Activated CD4-positive, alpha-beta T cell treated with anti-CD3 and anti-CD28 coated beads for 48 hours (primary cell): ENCODE measurements at regions not wholly inside any gene's neighbourhood (a gene's known extent, or its start where the extent isn't known, plus 50 kb on each side); places are given as distances from the start of the nearest gene placed in this dataset.

Source experiments
- DNase-seq: peaks from one replicate; pipeline ENCODE4 v3.0.0-alpha.2; 2020

DNA sequence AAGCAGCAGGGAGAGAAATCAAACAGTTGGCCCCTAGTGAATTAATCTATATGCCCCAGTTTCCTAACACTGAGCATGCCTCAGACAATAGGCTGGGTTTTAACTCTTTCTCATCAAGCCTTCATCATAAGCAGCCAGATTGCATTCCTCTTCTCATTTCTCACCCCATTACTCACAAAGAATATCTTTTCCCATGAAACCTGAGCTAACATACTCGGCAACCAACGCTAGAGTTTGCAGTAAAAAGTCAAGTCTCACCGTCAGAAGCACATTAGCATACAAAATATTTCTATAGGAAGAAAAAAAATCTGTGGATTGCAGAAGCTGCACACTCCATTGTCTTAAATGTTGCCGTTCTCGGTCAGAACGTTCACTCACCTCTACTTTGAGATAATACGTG lies 429.9 kb upstream of the ARID1B start:
- no peak for DNase-seq

DNA sequence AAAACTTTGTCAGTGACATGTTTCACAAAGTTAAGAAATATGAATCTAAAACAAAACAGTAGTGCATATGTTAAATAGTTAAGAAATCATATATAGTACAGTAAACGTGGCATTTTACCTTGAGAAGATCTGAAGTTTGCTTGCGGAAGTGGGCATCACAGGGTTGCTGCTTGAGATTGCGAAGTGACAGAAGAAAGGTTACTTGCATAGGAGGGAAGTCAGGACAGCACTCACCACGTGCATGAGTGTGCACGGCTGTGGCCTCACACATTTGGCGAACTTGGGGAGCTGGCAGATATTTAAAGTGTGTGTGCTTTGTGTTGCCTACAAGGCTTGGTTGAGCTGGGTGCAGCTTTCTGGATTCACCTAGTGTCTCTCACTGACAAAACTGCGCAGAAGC lies 431.5 kb upstream of the ARID1B start:
- no peak for DNase-seq

DNA sequence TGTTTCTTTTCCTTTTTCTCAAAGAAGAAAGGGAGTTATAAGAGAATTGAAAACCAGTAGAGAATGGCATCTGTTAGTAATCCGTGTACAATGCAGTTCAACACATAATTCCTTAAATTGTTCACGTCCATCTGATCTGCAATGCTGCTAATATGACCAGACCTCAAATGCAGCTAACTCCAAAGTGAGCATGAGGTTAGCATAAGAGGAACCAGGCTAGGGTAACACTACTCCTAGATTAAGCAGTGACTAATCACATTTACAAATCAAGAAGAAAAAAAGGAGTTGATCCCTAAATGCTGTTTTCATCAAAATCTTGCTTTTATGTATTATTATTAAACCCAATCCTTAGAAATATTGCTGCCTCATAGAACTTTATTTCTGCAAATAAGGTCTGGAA lies 432.7 kb upstream of the ARID1B start:
- no peak for DNase-seq

DNA sequence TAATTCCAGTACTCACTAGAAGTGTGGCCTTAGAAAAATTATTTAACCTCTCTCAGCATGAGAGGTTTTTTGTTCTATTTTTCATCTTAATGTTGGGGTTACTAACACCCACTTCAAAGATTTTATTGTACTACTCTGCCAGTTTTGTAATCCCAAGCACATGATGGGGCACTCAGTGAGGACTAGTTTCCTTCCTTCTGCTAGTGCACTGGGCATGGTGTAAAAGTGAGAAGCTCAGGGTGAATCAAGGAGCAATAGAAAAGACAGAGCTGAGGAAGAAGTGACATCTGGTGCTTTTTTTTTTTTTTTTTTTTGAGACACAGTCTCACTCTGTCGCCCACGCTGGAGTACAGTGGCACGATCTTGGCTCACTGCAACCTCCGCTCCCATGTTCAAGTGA lies 439.4 kb upstream of the ARID1B start:
- no peak for DNase-seq

GRCh38 chr6:156336733-156337132 lies 440.4 kb upstream of the ARID1B start:
- no peak for DNase-seq

DNA sequence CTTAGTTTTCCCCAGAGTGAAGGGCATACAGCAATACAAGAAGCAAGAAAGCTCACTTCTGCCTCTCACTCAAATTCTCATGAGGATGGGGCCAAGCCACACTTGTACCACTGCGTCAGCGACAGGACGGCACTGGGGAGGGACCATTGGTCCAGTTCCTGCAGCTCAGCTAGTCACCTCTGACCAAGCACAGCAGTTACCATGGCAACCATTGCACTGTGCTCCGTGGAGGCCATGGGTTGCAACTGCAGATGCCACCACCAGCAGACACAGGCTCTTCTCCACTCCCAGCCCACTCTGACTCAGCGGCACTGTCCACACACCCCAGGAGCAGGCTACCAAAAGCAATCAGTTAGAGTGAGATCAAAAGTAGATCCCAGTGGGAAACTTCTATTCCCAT lies 441.1 kb upstream of the ARID1B start:
- DNase-seq: no peak

DNA sequence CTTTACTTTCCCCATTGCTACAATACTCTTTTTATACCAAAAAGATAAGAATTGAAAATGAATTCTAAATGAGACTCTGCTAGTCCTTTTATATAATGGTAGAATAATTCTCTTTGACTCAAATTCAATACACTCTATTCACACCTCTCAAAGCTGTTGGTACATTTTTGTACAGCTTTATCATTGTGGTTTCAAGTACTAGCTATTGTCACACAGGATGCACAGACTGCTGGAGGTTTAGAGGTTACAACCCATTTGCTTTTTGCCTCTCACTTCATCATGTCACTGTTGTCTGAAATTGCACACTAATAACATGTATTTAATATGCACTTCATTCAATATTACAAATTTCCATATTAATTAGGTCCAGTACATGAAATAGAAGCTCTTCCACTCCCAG lies 442.2 kb upstream of the ARID1B start:
- no peak for DNase-seq

- DNase-seq: no peak
Observed at GRCh38 chr6:156319707-156320106, 457.5 kb upstream of the ARID1B start.

GRCh38 chr6:156316583-156317125 lies 460.5 kb upstream of the ARID1B start:
- no peak for DNase-seq

GRCh38 chr6:156315146-156315545 lies 462.0 kb upstream of the ARID1B start:
- DNase-seq: no peak

- DNase-seq: no peak
Observed at GRCh38 chr6:156313037-156313436, 464.1 kb upstream of the ARID1B start.

- DNase-seq: no peak
Observed at GRCh38 chr6:156311291-156311690, 465.9 kb upstream of the ARID1B start.

DNA sequence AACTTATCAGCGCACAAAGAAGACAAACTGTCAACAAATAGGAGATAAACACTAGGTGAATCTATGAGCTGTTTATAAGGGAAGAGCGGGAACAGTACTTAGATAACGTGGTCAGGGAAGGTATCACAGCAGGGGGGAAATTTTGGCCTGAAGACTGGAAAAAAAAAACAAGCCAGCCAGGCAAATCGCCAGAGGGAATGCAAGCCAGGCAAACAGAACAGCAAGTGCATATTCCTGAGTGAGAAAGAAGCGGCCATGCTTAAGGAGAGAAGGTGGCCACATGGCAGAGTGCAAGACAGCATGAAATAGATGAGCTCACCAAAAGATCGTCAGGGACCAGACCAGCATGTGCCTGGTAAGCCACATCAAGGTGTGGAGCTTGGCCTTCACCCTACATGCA lies 466.5 kb upstream of the ARID1B start:
- DNase-seq: no peak

DNA sequence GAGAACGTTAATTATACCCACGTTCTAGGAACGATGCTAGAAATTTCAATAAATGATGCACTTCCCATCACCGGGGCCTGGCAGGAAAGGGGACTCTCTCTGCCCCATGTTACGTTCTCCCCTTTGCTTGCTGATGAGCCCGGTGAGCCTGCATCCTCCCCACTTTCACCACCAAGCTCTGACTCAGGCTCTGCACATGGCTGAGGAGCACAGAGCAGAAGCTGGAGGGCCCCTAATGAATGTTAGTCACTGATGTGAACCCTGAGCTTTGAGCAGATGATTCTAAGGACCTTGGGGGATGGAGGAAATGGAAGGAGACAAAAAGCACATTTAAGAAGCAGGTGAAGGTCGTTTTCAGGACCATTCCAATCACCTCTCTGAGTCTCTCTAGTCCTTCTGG lies 468.2 kb upstream of the ARID1B start:
- DNase-seq: peak; percentile 11

GRCh38 chr6:156308604-156309003 lies 468.6 kb upstream of the ARID1B start:
- DNase-seq: no peak

GRCh38 chr6:156306531-156306930 lies 470.6 kb upstream of the ARID1B start:
- no peak for DNase-seq

GRCh38 chr6:156283091-156283490 lies 494.1 kb upstream of the ARID1B start:
- DNase-seq: no peak

DNA sequence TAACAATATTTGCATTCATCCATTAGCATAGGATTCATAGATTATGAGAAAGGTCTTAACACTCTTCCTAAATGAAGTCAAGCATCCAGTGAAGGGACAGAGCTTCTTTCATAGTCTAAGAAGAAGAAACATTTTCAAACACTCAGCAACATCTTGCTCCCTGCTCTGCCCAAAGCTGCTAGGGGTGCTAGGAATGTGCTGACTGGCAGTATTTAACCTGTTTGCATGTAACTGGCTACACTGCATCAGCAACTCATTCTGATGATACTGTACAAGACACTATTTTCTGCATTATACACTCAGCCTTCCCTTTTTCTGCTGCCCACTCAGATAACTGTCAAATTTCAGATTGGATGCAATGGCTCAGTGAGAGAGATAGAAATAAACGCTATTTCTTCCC lies 495.1 kb upstream of the ARID1B start:
- no peak for DNase-seq

- DNase-seq: no peak
Observed at GRCh38 chr6:156281266-156281665, 495.9 kb upstream of the ARID1B start.

DNA sequence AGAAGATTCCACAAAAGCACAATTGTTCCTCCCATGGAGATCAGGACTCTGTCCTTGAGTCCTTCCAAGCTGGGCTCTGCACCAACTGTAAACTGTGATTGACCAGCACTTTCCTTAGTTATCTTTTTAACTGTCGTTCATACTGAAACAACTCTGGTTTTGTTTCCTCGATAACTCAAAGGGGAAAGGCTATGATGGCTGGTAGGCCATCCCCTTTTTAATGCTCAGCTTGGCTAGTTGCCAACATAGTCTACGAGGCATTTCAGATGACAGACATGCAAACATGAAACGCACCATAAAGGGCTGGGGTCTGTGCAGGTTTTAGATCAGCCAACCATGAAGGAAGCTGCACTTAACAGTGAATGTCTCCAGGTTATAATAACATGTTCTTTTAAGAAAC lies 497.1 kb upstream of the ARID1B start:
- no peak for DNase-seq

DNA sequence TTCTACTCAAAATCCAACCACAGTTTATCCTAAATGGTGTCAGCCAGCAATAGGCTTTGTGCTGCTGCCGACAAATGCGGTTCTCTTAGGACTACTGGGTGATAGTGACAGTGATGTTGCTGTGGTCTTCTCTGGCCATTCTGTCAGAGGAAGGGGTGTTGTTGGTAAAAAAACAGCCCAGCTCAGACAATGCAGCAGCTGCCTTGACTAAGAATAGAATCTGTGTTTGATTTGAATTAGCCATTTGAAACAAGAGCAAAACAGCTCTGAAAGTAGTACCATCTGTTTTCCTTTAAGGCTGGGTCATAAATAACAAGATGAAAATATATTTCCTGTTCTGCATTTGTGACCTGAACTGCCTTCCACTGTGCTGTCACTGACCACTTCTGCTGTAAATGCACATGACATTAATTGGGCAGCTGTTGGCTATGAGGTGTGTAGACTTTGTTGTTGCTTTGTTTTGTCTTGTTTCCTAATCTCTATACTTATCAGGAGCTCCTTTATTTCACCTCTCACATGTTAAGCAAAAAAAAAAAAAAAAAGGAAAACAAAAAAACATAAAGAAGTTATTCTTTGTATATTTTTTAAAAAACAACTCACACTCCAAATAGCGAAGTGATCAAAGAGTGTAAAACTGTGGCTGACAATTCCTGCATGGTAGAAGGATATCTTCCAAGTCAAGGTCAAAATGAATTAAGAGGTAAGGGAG lies 497.8 kb upstream of the ARID1B start:
- no peak for DNase-seq

GRCh38 chr6:156273065-156273711 lies 504.0 kb upstream of the ARID1B start:
- no peak for DNase-seq

- DNase-seq: peak; percentile 56
Observed at GRCh38 chr6:156269751-156270369, 507.3 kb upstream of the ARID1B start.

DNA sequence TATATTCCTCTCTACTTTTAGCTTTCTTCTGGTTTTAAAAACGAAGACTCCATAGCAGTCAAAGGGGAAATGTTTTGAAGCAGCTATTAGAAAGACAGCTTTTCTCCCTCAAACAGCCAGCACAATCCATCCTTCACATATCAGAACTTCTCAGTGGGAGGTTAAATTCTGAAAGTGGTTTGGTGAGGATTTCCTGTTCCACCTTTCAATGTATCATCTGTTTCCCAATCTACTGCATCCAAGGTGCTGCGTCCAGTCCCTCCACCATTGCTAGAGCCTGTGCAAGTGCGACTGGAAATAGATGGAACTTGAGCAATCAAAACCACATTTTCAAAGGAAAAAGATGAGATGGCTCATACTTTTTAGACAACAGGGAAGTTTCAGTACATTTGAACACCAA lies 508.3 kb upstream of the ARID1B start:
- DNase-seq: no peak
